Ovary (tissue), 3 donors: ENCODE measurements at regions not wholly inside any gene's neighbourhood (a gene's known extent, or its start where the extent isn't known, plus 50 kb on each side); places are given as distances from the start of the nearest gene placed in this dataset.
"Not testable (repeated sequence)": the region's sequence is repeated elsewhere in the genome, so short reads cannot be mapped to it uniquely, and the experiment has no call there.

ENCODE experiments used
- CTCF ChIP-seq, 3 donors: fragments of 450-650 bp in 2 of 3; fragments of 200-600 bp in 1 of 3; IDR thresholded peaks; one replicate each; pipeline versions ENCODE4 v1.5.1 to v1.8.0; 2016 to 2022; ENCODE audit warnings: antibody characterized with exemption in 3 of 3, mild to moderate bottlenecking in 1 of 3
- EP300 ChIP-seq: sonication (generic); formaldehyde crosslinking; IDR thresholded peaks from one replicate; pipeline ENCODE4 v1.6.1; 2017; ENCODE audit warnings: antibody characterized with exemption
- POLR2A ChIP-seq: fragments of 450-650 bp; IDR thresholded peaks from one replicate; pipeline ENCODE4 v1.6.1; 2017; ENCODE audit warnings: antibody characterized with exemption, mild to moderate bottlenecking, moderate library complexity
- donor health status: DM: no; HTN: no; CAD: no.

GRCh38 chr12:9295872-9296271 is 87.7 kb upstream of the PZP start:
- not testable (repeated sequence) for TF ChIP-seq CTCF (IDR thresholded peaks at IDR 0.05); POLR2A; EP300
